PC-9 (cell line): ENCODE measurements at regions not wholly inside any gene's neighbourhood (a gene's known extent, or its start where the extent isn't known, plus 50 kb on each side); places are given as distances from the start of the nearest gene placed in this dataset.

Source experiments
- BruUV-seq: library from RNA; stranded (reverse); fragments of 400-500 nt; replicated peaks from 2 replicates; lab custom pipeline; 2021; lab: Mats Ljungman, UMichigan
- CTCF ChIA-PET: fragments of 300-600 bp; sonication (Branson Sonifier 250); formaldehyde crosslinking; loops from one replicate; lab custom pipeline; 2022; ENCODE audit warnings: antibody characterized with exemption; lab: Charles Lee
- POLR2A ChIA-PET: fragments of 300-600 bp; sonication (Branson Sonifier 250); formaldehyde crosslinking; loops from one replicate; lab custom pipeline; 2022; ENCODE audit warnings: antibody characterized with exemption; ENCODE audit not compliant: unreplicated experiment; lab: Charles Lee
- DNase-seq, 2 experiments: peaks; one replicate each; pipeline versions ENCODE4 v3.0.0 to v3.0.0-alpha.2; 2015 to 2022; ENCODE audit warnings: mixed read lengths in 1 of 2
- H2AFZ ChIP-seq: fragments of 200-600 bp; sonication (generic); 2 replicates; pipeline ENCODE4 v1.8.1; 2017; ENCODE audit warnings: antibody characterized with exemption
- H3F3A ChIP-seq: fragments of 200-600 bp; sonication (generic); 2 replicates; pipeline ENCODE4 v1.8.1; 2017; ENCODE audit warnings: antibody characterized with exemption, mild to moderate bottlenecking, low read depth; ENCODE audit not compliant: insufficient read depth
- H3K27ac ChIP-seq: fragments of 200-600 bp; sonication (generic); 2 replicates; pipeline ENCODE4 v1.6.1; 2016; ENCODE audit warnings: mixed run types
- H3K27me3 ChIP-seq: fragments of 200-600 bp; sonication (generic); 2 replicates; pipeline ENCODE4 v1.6.1; 2016; ENCODE audit warnings: low read depth, mixed run types; ENCODE audit not compliant: insufficient read depth
- H3K36me3 ChIP-seq: fragments of 200-600 bp; sonication (generic); 2 replicates; pipeline ENCODE4 v1.6.1; 2016; ENCODE audit warnings: low read depth, mixed run types
- H3K4me1 ChIP-seq: fragments of 200-600 bp; sonication (generic); replicated peaks from 2 replicates; pipeline ENCODE4 v1.6.1; 2016; ENCODE audit warnings: mixed run types; ENCODE audit not compliant: insufficient read depth
- H3K4me2 ChIP-seq: fragments of 200-600 bp; sonication (generic); 2 replicates; pipeline ENCODE4 v1.6.1; 2017; ENCODE audit warnings: mixed run types
- H3K4me3 ChIP-seq: fragments of 200-600 bp; sonication (generic); 2 replicates; pipeline ENCODE4 v1.6.1; 2016; ENCODE audit warnings: mixed run types
- H3K79me2 ChIP-seq: fragments of 200-600 bp; sonication (generic); 2 replicates; pipeline ENCODE4 v1.6.1; 2017; ENCODE audit warnings: low read depth, mixed run types
- H3K9me2 ChIP-seq: fragments of 200-600 bp; sonication (generic); 2 replicates; pipeline ENCODE4 v1.8.1; 2017; ENCODE audit warnings: mild to moderate bottlenecking; ENCODE audit not compliant: insufficient read depth
- H3K9me3 ChIP-seq: fragments of 200-600 bp; sonication (generic); 2 replicates; pipeline ENCODE4 v1.8.1; 2016; ENCODE audit warnings: low read depth; ENCODE audit not compliant: insufficient read depth
- H4K20me1 ChIP-seq: fragments of 200-600 bp; sonication (generic); 2 replicates; pipeline ENCODE4 v1.8.1; 2017; ENCODE audit not compliant: insufficient read depth
- EZH2 ChIP-seq: fragments of 200-600 bp; sonication (generic); IDR thresholded peaks from 2 replicates; pipeline ENCODE4 v1.8.0; 2017; ENCODE audit warnings: antibody characterized with exemption, low read depth
- intact Hi-C: fragments of 100-400 bp; cut with micrococcal nuclease; formaldehyde crosslinking; loops from one replicate; pipeline ENCODE4 v1.10.0; 2022; ENCODE audit not compliant: unreplicated experiment
- TF ChIP-seq, protein P1 (sequence below): fragments of 200-600 bp; sonication (generic); conservative IDR thresholded peaks from 2 replicates; pipeline ENCODE4 v1.6.1; 2017; ENCODE audit warnings: mixed run types, antibody characterized with exemption, mild to moderate bottlenecking, moderate library complexity

DNA sequence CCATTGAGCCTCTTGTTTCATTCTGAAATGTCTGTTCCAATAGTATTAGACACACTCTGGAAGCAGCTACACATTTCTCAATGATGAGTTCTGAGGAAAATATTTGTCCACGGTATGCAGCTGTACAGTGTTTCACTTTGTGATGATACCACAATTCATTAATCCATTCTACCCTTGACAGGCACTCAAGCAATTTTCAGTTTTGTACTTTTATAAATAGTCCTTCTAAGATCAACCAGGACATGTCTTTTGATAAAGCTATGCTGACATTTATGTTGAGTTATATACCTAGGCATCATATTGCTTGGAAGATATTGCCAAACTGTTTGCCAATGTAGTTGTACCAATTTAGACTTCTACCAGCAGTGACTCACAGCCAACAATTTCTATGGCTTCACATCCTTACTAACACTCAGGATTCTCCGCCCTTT is 165.1 kb upstream of the COL8A1 start:
- Histone ChIP-seq H3F3A (no peaks in the 10 kb centered on the region), H3K4me3 (no peak overlapping the region), H4K20me1 (no peaks in the 10 kb centered on the region), H3K79me2 (no peaks in the 10 kb centered on the region), H3K27ac (no peak overlapping the region), H2AFZ (no peak overlapping the region), H3K4me2 (no peak overlapping the region), H3K36me3 (no peaks in the 10 kb centered on the region), H3K9me2 (peaks cover 5% of the 10 kb centered on the region; the same call in 1 of the 2 replicates), H3K9me3 (no peaks in the 10 kb centered on the region), H3K27me3 (no peaks in the 10 kb centered on the region), H3K4me1 (no peaks in the 10 kb centered on the region)
- POLR2A ChIA-PET = no interaction called here
- no TSS peak for BruUV-seq
- CTCF ChIA-PET = no interaction called here
- no peak for DNase-seq
- no peak for TF ChIP-seq EZH2
- TF ChIP-seq, protein P1, sequence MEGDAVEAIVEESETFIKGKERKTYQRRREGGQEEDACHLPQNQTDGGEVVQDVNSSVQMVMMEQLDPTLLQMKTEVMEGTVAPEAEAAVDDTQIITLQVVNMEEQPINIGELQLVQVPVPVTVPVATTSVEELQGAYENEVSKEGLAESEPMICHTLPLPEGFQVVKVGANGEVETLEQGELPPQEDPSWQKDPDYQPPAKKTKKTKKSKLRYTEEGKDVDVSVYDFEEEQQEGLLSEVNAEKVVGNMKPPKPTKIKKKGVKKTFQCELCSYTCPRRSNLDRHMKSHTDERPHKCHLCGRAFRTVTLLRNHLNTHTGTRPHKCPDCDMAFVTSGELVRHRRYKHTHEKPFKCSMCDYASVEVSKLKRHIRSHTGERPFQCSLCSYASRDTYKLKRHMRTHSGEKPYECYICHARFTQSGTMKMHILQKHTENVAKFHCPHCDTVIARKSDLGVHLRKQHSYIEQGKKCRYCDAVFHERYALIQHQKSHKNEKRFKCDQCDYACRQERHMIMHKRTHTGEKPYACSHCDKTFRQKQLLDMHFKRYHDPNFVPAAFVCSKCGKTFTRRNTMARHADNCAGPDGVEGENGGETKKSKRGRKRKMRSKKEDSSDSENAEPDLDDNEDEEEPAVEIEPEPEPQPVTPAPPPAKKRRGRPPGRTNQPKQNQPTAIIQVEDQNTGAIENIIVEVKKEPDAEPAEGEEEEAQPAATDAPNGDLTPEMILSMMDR = no peak
- intact Hi-C loops = no loop called here

DNA sequence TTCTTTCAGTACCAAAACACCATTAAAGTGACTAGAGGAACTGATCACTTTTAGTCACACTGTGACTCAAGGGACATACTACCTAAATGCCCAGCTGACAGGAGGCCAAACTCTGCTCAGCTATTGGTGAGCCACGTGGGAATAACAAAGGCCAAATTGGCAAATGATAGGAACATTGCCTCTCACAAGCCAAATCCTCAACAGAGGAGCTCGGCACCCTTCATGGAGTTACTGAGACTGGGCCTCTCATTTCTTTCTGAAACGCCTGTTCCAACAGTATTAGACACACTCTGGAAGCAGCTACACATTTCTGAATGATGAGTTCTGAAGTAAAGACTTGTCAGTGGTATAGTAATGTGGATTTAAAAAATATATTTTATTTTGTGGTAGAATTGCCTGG is 166.0 kb upstream of the COL8A1 start:
- Histone ChIP-seq H3K4me2 (no peak overlapping the region), H3K27me3 (no peaks in the 10 kb centered on the region), H3K79me2 (no peaks in the 10 kb centered on the region), H3K9me3 (no peaks in the 10 kb centered on the region), H3F3A (no peaks in the 10 kb centered on the region), H2AFZ (no peak overlapping the region), H4K20me1 (no peaks in the 10 kb centered on the region), H3K27ac (no peak overlapping the region), H3K4me1 (no peaks in the 10 kb centered on the region), H3K4me3 (no peak overlapping the region), H3K9me2 (peaks cover 5% of the 10 kb centered on the region; the same call in 1 of the 2 replicates), H3K36me3 (no peaks in the 10 kb centered on the region)
- ChIA-PET POLR2A (no interaction called here), CTCF (no interaction called here)
- DNase-seq = no peak
- BruUV-seq = no TSS peak
- intact Hi-C loops = no loop called here
- TF ChIP-seq, protein P1 = no peak

DNA sequence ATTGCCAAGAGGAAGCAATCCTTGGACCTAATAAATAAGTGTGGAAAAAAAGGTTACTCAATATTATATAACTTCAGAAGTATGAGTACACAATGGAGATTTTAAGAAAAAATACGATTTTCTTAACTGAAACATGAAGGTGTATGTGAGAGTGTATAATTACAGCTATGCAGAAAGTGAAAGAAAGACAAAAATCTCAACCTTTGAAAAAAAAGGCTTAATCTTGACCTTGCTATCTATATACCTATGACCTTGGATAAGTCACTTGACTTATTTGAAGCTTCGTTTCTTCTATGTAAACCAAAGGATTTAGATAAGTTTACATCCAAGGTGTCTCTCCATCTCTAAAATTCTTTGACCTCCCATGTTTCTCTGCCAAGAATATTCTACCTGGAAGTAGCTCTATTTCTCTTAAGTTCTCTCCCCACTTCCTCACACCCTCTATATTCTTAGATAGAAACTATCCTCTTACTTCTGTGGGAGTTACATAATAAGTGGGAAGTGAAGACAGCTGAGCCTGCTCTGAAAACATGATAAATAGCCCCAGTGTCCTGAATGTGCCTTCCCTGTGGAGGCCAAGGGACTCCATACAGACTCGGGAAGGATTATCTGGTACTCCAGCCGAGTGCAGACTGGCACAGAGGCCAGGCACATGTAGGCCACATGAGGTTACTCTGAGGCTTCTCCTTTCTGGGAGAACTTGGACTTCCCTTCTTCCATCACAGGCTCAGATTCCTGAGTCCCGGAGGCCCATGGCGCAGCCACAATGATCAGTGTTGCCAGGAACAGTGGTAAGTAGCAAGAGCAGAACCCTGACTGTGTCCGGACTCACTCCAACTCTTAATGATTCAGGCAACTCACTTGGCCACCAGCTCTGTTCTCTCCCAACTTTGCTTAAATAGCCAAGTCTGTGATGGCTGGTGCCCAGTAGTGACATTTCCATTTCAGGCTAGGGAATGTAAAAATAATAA is 166.8 kb upstream of the COL8A1 start:
- peaks cover 5% of the 10 kb centered on the region; the same call in 1 of the 2 replicates for H3K9me2 ChIP-seq
- H3K4me1 ChIP-seq = no peaks in the 10 kb centered on the region
- POLR2A ChIA-PET = no interaction called here
- no peaks in the 10 kb centered on the region for H3K27me3 ChIP-seq
- no peaks in the 10 kb centered on the region for H4K20me1 ChIP-seq
- CTCF ChIA-PET = no interaction called here
- H3K36me3 ChIP-seq = no peaks in the 10 kb centered on the region
- no peak overlapping the region for H3K4me3 ChIP-seq
- H3K27ac ChIP-seq = no peak overlapping the region
- TF ChIP-seq EZH2 = no peak
- TF ChIP-seq, protein P1 = no peak
- H2AFZ ChIP-seq = 0 out of 2 replicates have a peak overlapping the region, but pooled peaks have one; percentile 16
- no peak for DNase-seq
- no peaks in the 10 kb centered on the region for H3K79me2 ChIP-seq
- H3K9me3 ChIP-seq = no peaks in the 10 kb centered on the region
- H3F3A ChIP-seq = no peaks in the 10 kb centered on the region
- intact Hi-C loops = no loop called here
- H3K4me2 ChIP-seq = no peak overlapping the region
- no TSS peak for BruUV-seq
